KG1 (cell line): ENCODE measurements at regions not wholly inside any gene's neighbourhood (a gene's known extent, or its start where the extent isn't known, plus 50 kb on each side); places are given as distances from the start of the nearest gene placed in this dataset.
"Not testable (repeated sequence)": the region's sequence is repeated elsewhere in the genome, so short reads cannot be mapped to it uniquely, and the experiment has no call there.

Experiments used
- DNase-seq: peaks from one replicate; lab custom pipeline; 2025; lab: John Stamatoyannopoulos, UW

- no peak for DNase-seq
These were observed 211.4 kb downstream of the DEPDC1B start for GRCh38 chr5:60488466-60489130.

GRCh38 chr5:60487885-60488442 lies 212.0 kb downstream of the DEPDC1B start:
- DNase-seq, result no peak

- no peak for DNase-seq
These were observed 212.5 kb downstream of the DEPDC1B start for GRCh38 chr5:60487476-60487875.

- DNase-seq, result no peak
These were observed 214.6 kb downstream of the DEPDC1B start for GRCh38 chr5:60485361-60485760.

- no peak for DNase-seq
These were observed 216.9 kb downstream of the DEPDC1B start for GRCh38 chr5:60483050-60483449.

GRCh38 chr5:60482301-60482700 lies 217.7 kb downstream of the DEPDC1B start:
- DNase-seq, result no peak

GRCh38 chr5:60479542-60479941 lies 220.4 kb downstream of the DEPDC1B start:
- DNase-seq, result no peak

GRCh38 chr5:60477849-60478248 lies 222.1 kb downstream of the DEPDC1B start:
- no peak for DNase-seq

- DNase-seq, result no peak
These were observed 226.3 kb downstream of the DEPDC1B start for GRCh38 chr5:60473654-60474053.

GRCh38 chr5:60473027-60473426 lies 226.9 kb downstream of the DEPDC1B start:
- not testable (repeated sequence) for DNase-seq

- no peak for DNase-seq
These were observed 229.1 kb downstream of the DEPDC1B start for GRCh38 chr5:60470881-60471280.

GRCh38 chr5:60469286-60469685 lies 230.7 kb downstream of the DEPDC1B start:
- no peak for DNase-seq

- DNase-seq, result no peak
These were observed 236.6 kb downstream of the DEPDC1B start for GRCh38 chr5:60463179-60463868.

- no peak for DNase-seq
These were observed 241.3 kb downstream of the DEPDC1B start for GRCh38 chr5:60458666-60459065.

- no peak for DNase-seq
These were observed 242.7 kb downstream of the DEPDC1B start for GRCh38 chr5:60457233-60457632.

GRCh38 chr5:60455589-60455988 lies 244.4 kb downstream of the DEPDC1B start:
- DNase-seq, result no peak

GRCh38 chr5:60454277-60454676 lies 245.7 kb downstream of the DEPDC1B start:
- DNase-seq, result not testable (repeated sequence)

- no peak for DNase-seq
These were observed 246.6 kb downstream of the DEPDC1B start for GRCh38 chr5:60453186-60453976.

GRCh38 chr5:60448600-60448999 lies 251.4 kb downstream of the DEPDC1B start:
- DNase-seq, result no peak

- DNase-seq, result no peak
These were observed 252.5 kb downstream of the DEPDC1B start for GRCh38 chr5:60447488-60447920.

GRCh38 chr5:60446917-60447316 lies 253.0 kb downstream of the DEPDC1B start:
- no peak for DNase-seq

- no peak for DNase-seq
These were observed 254.0 kb downstream of the DEPDC1B start for GRCh38 chr5:60445921-60446320.

GRCh38 chr5:60445427-60445826 lies 254.5 kb downstream of the DEPDC1B start:
- no peak for DNase-seq
